Ishikawa (cell line): ENCODE measurements at regions not wholly inside any gene's neighbourhood (a gene's known extent, or its start where the extent isn't known, plus 50 kb on each side); places are given as distances from the start of the nearest gene placed in this dataset.

ENCODE experiments used
- YY1 ChIP-seq: IDR thresholded peaks from 2 replicates; pipeline ENCODE4 v1.6.1; 2012; ENCODE audit warnings: low read depth
- ZBTB7A ChIP-seq: IDR thresholded peaks from 2 replicates; pipeline ENCODE4 v1.6.1; 2012; ENCODE audit warnings: low read depth
- TF ChIP-seq, protein P1 (sequence below): IDR thresholded peaks from 2 replicates; pipeline ENCODE4 v1.6.1; 2012; ENCODE audit warnings: low read depth, mild to moderate bottlenecking

DNA sequence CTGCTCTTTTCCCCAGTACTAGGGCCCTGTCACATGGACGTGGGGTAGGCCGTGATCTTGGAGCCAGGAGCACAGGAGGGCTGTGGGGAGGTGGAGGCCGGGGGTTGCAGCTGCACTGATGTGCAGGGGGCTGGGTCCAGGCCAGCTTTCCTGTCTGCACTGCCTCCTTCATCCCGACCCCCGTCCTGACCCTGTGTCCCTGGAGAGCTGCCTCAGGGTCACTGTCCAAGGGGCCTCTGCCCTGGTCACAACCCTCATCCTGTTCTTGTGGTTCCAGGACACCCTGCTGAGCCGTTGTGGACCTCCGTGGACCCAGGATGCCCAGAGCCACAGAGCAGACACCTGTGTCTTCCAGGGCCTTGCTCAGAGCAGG is 91.7 kb upstream of the ADRA2C start:
- no peak for TF ChIP-seq YY1
- TF ChIP-seq, protein P1, sequence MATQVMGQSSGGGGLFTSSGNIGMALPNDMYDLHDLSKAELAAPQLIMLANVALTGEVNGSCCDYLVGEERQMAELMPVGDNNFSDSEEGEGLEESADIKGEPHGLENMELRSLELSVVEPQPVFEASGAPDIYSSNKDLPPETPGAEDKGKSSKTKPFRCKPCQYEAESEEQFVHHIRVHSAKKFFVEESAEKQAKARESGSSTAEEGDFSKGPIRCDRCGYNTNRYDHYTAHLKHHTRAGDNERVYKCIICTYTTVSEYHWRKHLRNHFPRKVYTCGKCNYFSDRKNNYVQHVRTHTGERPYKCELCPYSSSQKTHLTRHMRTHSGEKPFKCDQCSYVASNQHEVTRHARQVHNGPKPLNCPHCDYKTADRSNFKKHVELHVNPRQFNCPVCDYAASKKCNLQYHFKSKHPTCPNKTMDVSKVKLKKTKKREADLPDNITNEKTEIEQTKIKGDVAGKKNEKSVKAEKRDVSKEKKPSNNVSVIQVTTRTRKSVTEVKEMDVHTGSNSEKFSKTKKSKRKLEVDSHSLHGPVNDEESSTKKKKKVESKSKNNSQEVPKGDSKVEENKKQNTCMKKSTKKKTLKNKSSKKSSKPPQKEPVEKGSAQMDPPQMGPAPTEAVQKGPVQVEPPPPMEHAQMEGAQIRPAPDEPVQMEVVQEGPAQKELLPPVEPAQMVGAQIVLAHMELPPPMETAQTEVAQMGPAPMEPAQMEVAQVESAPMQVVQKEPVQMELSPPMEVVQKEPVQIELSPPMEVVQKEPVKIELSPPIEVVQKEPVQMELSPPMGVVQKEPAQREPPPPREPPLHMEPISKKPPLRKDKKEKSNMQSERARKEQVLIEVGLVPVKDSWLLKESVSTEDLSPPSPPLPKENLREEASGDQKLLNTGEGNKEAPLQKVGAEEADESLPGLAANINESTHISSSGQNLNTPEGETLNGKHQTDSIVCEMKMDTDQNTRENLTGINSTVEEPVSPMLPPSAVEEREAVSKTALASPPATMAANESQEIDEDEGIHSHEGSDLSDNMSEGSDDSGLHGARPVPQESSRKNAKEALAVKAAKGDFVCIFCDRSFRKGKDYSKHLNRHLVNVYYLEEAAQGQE, result no peak
- no peak for TF ChIP-seq ZBTB7A
